CD8-positive, alpha-beta memory T cell (primary cell): ENCODE measurements at regions not wholly inside any gene's neighbourhood (a gene's known extent, or its start where the extent isn't known, plus 50 kb on each side); places are given as distances from the start of the nearest gene placed in this dataset.

ENCODE experiments used
- CTCF ChIA-PET: fragments of 350-600 bp; sonication (Branson Sonifier 250); formaldehyde crosslinking; loops from one replicate; lab custom pipeline; 2021; ENCODE audit warnings: antibody characterized with exemption; lab: Charles Lee
- POLR2A ChIA-PET: fragments of 350-600 bp; sonication (Branson Sonifier 250); formaldehyde crosslinking; loops from one replicate; lab custom pipeline; 2021; ENCODE audit warnings: antibody characterized with exemption; lab: Charles Lee
- DNase-seq, 5 donors: peaks; one replicate each; pipeline versions ENCODE4 v3.0.0 to v3.0.0-alpha.2; 2020 to 2022; ENCODE audit warnings: mixed read lengths in 1 of 5
- H3K27ac ChIP-seq: one replicate; pipeline ENCODE4 v1.7.0; 2013; ENCODE audit warnings: low read depth, mild to moderate bottlenecking, low read length, moderate library complexity
- H3K27me3 ChIP-seq: 2 replicates; pipeline ENCODE4 v1.7.0; 2013; ENCODE audit warnings: low read length, mild to moderate bottlenecking; ENCODE audit not compliant: insufficient read depth, poor library complexity, severe bottlenecking
- H3K36me3 ChIP-seq: 2 replicates; pipeline ENCODE4 v1.7.0; 2013; ENCODE audit warnings: mild to moderate bottlenecking, low read length, moderate library complexity; ENCODE audit not compliant: insufficient read depth
- H3K4me1 ChIP-seq: 2 replicates; pipeline ENCODE4 v1.7.0; 2013; ENCODE audit warnings: mild to moderate bottlenecking, low read length, moderate library complexity; ENCODE audit not compliant: insufficient read depth
- H3K4me3 ChIP-seq: 2 replicates; pipeline ENCODE4 v1.7.0; 2013; ENCODE audit warnings: mild to moderate bottlenecking, low read length
- H3K9me3 ChIP-seq: 2 replicates; pipeline ENCODE4 v1.7.0; 2013; ENCODE audit warnings: mild to moderate bottlenecking, low read length
- H3K27ac Mint-ChIP-seq, 8 donors: one replicate each; pipeline ENCODE4 v1.8.0; 2020 to 2021; ENCODE audit warnings: mixed read lengths in 8 of 8, mild to moderate bottlenecking in 6 of 8, inconsistent platforms in 3 of 8, moderate library complexity in 3 of 8
- H3K27me3 Mint-ChIP-seq, 2 donors: one replicate each; pipeline ENCODE4 v1.8.0; 2020 to 2021; ENCODE audit warnings: mixed read lengths in 2 of 2, mild to moderate bottlenecking in 1 of 2, moderate library complexity in 1 of 2
- H3K36me3 Mint-ChIP-seq, 3 donors: one replicate each; pipeline ENCODE4 v1.8.0; 2020 to 2021; ENCODE audit warnings: mixed read lengths in 3 of 3, inconsistent platforms in 1 of 3, mild to moderate bottlenecking in 1 of 3
- H3K4me1 Mint-ChIP-seq, 3 donors: one replicate each; pipeline ENCODE4 v1.8.0; 2020 to 2021; ENCODE audit warnings: mixed read lengths in 3 of 3, inconsistent platforms in 1 of 3, mild to moderate bottlenecking in 1 of 3
- H3K4me3 Mint-ChIP-seq, 7 donors: one replicate each; pipeline ENCODE4 v1.8.0; 2020 to 2021; ENCODE audit warnings: mixed read lengths in 7 of 7, mild to moderate bottlenecking in 6 of 7, moderate library complexity in 4 of 7, inconsistent platforms in 2 of 7
- H3K9me3 Mint-ChIP-seq, 5 donors: one replicate each; pipeline ENCODE4 v1.8.0; 2020 to 2022; ENCODE audit warnings: mixed read lengths in 5 of 5, mild to moderate bottlenecking in 3 of 5, moderate library complexity in 2 of 5, inconsistent platforms in 1 of 5

DNA sequence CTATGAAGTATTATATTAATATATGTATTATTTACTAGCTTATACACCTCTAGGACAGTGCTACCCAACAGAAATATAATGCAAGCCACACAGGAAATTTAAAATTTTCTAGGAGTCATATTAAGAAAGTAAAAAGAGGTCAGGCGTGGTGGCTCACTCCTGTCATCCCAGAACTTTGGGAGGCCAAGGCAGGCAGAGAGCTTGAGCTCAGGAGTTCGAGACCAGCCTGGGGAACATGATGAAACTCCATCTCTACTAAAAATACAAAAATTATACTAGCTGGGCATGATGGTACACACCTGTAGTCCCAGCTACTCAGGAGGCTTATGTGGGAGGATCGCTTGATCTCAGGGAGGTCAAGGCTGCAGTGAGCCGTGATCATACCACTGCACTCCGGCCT lies 237.6 kb upstream of the ZNF217 start:
- H3K4me3 Mint-ChIP-seq, result no peak overlapping the region
- Histone ChIP-seq H3K27ac (no peak overlapping the region), H3K4me1 (peaks cover 62% of the 10 kb centered on the region)

DNA sequence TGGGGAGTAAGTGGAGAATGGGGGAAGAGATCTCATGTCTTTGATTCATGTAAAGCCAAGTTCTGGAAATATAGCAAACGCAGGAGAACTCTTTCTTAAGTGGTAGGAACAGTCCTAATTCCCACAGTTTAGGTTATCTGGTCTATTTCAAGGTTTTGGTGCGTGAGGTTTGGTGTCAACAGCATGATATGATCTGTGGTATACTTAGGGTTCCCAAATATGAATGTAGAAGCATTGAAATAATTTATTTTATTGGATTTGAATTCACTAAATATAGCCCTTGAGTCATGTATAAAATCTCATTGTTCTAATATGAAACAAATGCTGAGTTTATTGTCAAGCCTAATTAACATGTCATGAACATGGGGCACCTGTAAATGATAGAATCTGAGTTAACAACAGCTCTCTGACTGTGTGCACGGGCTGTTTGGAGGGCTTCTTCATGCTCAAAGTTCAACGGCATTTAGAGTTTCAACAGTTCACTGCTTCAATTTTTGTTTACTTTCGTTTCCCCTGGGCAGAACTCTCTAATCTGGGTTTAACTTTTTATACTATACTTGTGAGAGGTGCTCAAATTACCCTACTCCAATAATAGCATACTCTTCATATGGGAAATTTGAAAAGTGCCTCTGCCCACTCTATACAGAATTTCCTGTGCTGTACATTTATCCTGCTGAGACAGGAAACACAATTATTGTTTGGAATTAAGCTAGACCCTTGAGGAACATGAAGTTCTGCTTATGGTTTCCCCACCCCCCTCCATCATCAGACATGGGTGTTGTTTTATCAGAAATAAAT lies 236.3 kb upstream of the ZNF217 start:
- Histone ChIP-seq H3K9me3 (no peaks in the 10 kb centered on the region), H3K27ac (peak overlapping the region; percentile 68), H3K4me1 (peaks cover 50% of the 10 kb centered on the region), H3K4me3 (peak overlapping the region; percentile 65), H3K27me3 (no peaks in the 10 kb centered on the region), H3K36me3 (no peaks in the 10 kb centered on the region)
- H3K27me3 Mint-ChIP-seq, result no peaks in the 10 kb centered on the region
- peak overlapping the region; percentile 77 to 91 (median 85) for H3K4me3 Mint-ChIP-seq
- H3K36me3 Mint-ChIP-seq, result peaks cover 0 to 4% (median 0%) of the 10 kb centered on the region in 3 donors
- H3K9me3 Mint-ChIP-seq, result peaks cover 0 to 2% (median 0%) of the 10 kb centered on the region in 5 donors
- CTCF ChIA-PET, result interaction anchor here (0.6 to 1.7 kb wide), 3 partner anchors 13 to 128 kb away, joined by 3 to 4 read pairs (median 3); no protein-coding TSS in a partner anchor
- peak in 1 of 5 donors; percentile 17 for DNase-seq
- H3K27ac Mint-ChIP-seq, result peak overlapping the region; percentile 79 to 98 (median 96)
- POLR2A ChIA-PET, result interaction anchor here (0.6 kb wide), 1 partner anchor 10 kb away, joined by 3 read pairs; no protein-coding TSS in a partner anchor
- H3K4me1 Mint-ChIP-seq, result peaks cover 52 to 82% (median 77%) of the 10 kb centered on the region in 3 donors

More for the DNA sequence above, 237.6 kb upstream of the ZNF217 start:
- POLR2A ChIA-PET, result no interaction called here
- Mint-ChIP-seq H3K27me3 (no peaks in the 10 kb centered on the region), H3K9me3 (peaks cover 0 to 2% (median 0%) of the 10 kb centered on the region in 5 donors), H3K27ac (peak overlapping the region in 1 of 8 donors; percentile 98), H3K36me3 (peaks cover 0 to 6% (median 4%) of the 10 kb centered on the region in 3 donors), H3K4me1 (peaks cover 60 to 88% (median 77%) of the 10 kb centered on the region in 3 donors)
- no peak for DNase-seq
- H3K4me3 ChIP-seq, result no peak overlapping the region
- CTCF ChIA-PET, result interaction anchor here (1.3 to 1.7 kb wide), 2 partner anchors 12 to 130 kb away, joined by 3 to 4 read pairs; no protein-coding TSS in a partner anchor
- H3K9me3 ChIP-seq, result no peaks in the 10 kb centered on the region
- H3K36me3 ChIP-seq, result no peaks in the 10 kb centered on the region
- no peaks in the 10 kb centered on the region for H3K27me3 ChIP-seq

DNA sequence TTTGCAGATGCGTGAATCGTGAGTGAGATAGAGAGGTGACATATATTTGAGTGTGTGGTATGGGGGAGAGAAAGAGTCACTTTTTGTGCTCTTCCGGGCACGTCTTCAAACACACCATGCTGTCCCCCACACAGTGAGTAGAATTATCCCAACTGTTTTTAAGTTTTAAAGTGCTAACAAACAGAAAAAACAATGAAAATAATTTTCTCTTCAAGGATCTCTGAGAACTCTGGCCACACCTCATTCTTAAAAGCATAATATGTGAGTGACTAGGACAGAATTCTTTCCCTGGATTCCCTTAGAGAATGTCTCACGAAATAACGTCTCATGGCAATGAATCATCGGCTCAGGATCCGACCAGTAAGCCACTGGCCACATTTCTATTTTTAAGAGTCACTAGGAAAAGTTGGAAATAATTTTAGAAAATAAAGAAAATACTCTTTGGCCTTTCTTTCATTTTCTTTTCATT lies 235.7 kb upstream of the ZNF217 start:
- no peaks in the 10 kb centered on the region for H3K9me3 ChIP-seq
- peak overlapping the region; percentile 77 to 91 (median 85) for H3K4me3 Mint-ChIP-seq
- no peaks in the 10 kb centered on the region for H3K36me3 ChIP-seq
- H3K4me1 Mint-ChIP-seq, result peaks cover 49 to 75% (median 71%) of the 10 kb centered on the region in 3 donors
- peak overlapping the region; percentile 65 for H3K4me3 ChIP-seq
- ChIA-PET POLR2A (no interaction called here), CTCF (no interaction called here)
- no peaks in the 10 kb centered on the region for H3K27me3 ChIP-seq
- no peak for DNase-seq
- peaks cover 44% of the 10 kb centered on the region for H3K4me1 ChIP-seq
- peak overlapping the region; percentile 79 to 98 (median 96) for H3K27ac Mint-ChIP-seq
- H3K36me3 Mint-ChIP-seq, result peaks cover 0 to 4% (median 0%) of the 10 kb centered on the region in 3 donors
- no peaks in the 10 kb centered on the region for H3K27me3 Mint-ChIP-seq
- peaks cover 0 to 2% (median 0%) of the 10 kb centered on the region in 5 donors for H3K9me3 Mint-ChIP-seq
- peak overlapping the region; percentile 68 for H3K27ac ChIP-seq

DNA sequence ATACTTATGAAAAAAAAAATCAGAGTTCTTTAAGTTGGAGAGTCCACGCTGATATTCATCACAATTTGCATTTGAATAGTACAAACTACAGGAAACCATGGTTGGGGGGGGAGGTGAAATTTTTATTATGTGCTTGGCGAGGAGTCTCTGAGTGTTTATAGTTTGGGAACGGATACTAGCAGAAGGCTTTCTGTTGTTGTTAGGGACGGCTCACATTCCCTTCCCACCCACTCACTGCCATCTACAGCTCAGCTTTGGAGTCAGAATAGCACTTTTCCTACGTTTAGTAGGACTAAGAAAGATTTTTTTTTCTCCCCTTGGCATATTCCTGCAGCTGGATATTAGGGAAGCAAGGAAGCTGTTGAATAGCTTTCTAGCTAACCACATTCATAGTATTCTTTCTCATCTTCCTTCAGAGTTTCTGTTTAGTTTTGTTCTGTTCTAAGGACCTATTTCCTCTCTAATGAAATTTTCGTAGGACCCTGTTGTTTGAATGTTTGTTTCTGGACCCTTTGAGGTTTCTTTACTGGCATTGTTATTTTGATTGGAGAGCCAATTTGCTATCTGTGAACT lies 235.1 kb upstream of the ZNF217 start:
- no peaks in the 10 kb centered on the region for H3K27me3 ChIP-seq
- POLR2A ChIA-PET, result no interaction called here
- H3K4me1 ChIP-seq, result peaks cover 38% of the 10 kb centered on the region
- DNase-seq, result no peak
- no peaks in the 10 kb centered on the region for H3K9me3 ChIP-seq
- CTCF ChIA-PET, result no interaction called here
- peaks cover 44 to 70% (median 66%) of the 10 kb centered on the region in 3 donors for H3K4me1 Mint-ChIP-seq
- peak overlapping the region; percentile 77 to 91 (median 85) for H3K4me3 Mint-ChIP-seq
- no peaks in the 10 kb centered on the region for H3K27me3 Mint-ChIP-seq
- H3K36me3 ChIP-seq, result no peaks in the 10 kb centered on the region
- H3K36me3 Mint-ChIP-seq, result peaks cover 0 to 4% (median 0%) of the 10 kb centered on the region in 3 donors
- H3K4me3 ChIP-seq, result peak overlapping the region; percentile 65
- peak overlapping the region; percentile 79 to 98 (median 96) for H3K27ac Mint-ChIP-seq
- H3K9me3 Mint-ChIP-seq, result peaks cover 0 to 2% (median 0%) of the 10 kb centered on the region in 5 donors
- H3K27ac ChIP-seq, result peak overlapping the region; percentile 68

DNA sequence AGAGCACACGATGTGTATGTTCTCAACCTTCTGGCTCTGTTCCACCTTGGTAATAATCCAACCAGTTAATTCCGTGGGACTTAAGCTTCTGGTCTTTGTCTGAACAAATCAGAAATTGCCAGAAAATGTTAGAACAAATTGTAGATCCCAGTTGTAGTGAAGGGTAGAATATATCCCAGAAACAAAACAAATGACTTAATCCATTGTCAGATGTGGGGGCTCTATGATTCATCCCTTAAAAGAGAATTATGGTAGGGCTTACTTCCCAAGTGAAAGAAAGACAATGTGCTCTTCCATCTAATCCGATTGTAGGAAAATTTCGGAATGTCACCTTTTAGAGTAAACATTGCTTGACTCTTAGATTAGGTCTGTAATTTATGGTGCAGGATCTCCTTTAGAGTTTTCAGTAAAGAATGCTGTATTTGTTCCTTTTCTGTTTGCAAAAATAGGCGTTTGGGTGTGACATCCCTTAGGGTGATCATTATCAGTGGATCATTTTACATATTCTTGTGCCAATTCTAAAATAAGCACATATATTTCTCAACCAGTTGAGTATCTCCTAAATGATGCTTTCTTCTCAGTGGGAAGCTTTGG lies 234.5 kb upstream of the ZNF217 start:
- H3K36me3 Mint-ChIP-seq, result peaks cover 0 to 4% (median 0%) of the 10 kb centered on the region in 3 donors
- H3K36me3 ChIP-seq, result no peaks in the 10 kb centered on the region
- H3K27me3 Mint-ChIP-seq, result no peaks in the 10 kb centered on the region
- H3K4me1 ChIP-seq, result peaks cover 33% of the 10 kb centered on the region
- no peaks in the 10 kb centered on the region for H3K9me3 ChIP-seq
- peak overlapping the region; percentile 65 for H3K4me3 ChIP-seq
- no peaks in the 10 kb centered on the region for H3K27me3 ChIP-seq
- CTCF ChIA-PET, result no interaction called here
- POLR2A ChIA-PET, result no interaction called here
- H3K4me1 Mint-ChIP-seq, result peaks cover 39 to 64% (median 60%) of the 10 kb centered on the region in 3 donors
- peak overlapping the region; percentile 77 to 91 (median 85) for H3K4me3 Mint-ChIP-seq
- H3K9me3 Mint-ChIP-seq, result peaks cover 0 to 2% (median 0%) of the 10 kb centered on the region in 5 donors
- no peak for DNase-seq
- no peak overlapping the region for H3K27ac ChIP-seq
- H3K27ac Mint-ChIP-seq, result peak overlapping the region; percentile 79 to 98 (median 96)

DNA sequence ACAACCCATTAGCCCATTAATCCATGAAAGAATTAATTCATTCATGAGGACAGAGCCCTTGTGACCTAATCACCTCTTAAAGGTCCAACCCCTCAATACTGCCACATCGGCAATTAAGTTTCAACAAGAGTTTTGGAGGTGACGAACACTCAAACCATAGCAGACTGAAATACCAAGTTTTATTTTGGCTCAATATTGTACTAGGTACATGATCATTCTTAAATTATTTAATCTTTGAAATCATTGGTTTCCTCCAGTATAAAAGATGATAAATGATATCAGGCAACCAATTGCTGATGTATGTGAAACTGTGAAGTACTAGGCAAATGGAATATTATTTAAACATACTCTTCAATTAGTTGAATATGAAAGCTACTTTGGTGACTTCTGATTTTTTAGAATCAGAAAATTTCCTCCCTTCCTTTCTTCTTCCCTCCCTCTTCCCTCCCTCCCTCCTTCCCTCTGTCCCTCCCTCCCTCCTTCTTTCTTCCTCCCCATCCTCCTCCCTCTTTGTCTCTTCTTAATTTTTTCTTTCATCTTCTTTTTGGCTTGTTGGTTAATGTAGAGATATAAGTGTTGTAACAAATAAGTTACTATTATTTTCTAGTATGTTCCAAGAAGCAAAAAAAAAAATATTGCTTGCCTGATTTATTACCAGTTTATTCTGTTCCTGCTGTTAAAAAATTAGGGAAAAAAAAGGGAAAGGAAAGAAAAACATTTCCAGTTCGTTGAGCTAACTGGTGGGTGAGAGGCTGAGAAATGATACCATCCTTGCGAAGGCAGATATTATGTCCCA lies 233.9 kb upstream of the ZNF217 start:
- peaks cover 0 to 2% (median 0%) of the 10 kb centered on the region in 3 donors for H3K36me3 Mint-ChIP-seq
- peaks cover 37 to 57% (median 57%) of the 10 kb centered on the region in 3 donors for H3K4me1 Mint-ChIP-seq
- Histone ChIP-seq H3K36me3 (no peaks in the 10 kb centered on the region), H3K27me3 (no peaks in the 10 kb centered on the region), H3K9me3 (no peaks in the 10 kb centered on the region), H3K4me3 (no peak overlapping the region), H3K27ac (no peak overlapping the region), H3K4me1 (peaks cover 33% of the 10 kb centered on the region)
- H3K9me3 Mint-ChIP-seq, result no peaks in the 10 kb centered on the region
- peak overlapping the region in 1 of 7 donors; percentile 61 for H3K4me3 Mint-ChIP-seq
- no peak for DNase-seq
- H3K27ac Mint-ChIP-seq, result peak overlapping the region in 6 of 8 donors; percentile 6 to 67 (median 46)
- CTCF ChIA-PET, result interaction anchor here (1.0 kb wide), 1 partner anchor 19 kb away, joined by 3 read pairs; no protein-coding TSS in a partner anchor
- no peaks in the 10 kb centered on the region for H3K27me3 Mint-ChIP-seq
- POLR2A ChIA-PET, result no interaction called here

DNA sequence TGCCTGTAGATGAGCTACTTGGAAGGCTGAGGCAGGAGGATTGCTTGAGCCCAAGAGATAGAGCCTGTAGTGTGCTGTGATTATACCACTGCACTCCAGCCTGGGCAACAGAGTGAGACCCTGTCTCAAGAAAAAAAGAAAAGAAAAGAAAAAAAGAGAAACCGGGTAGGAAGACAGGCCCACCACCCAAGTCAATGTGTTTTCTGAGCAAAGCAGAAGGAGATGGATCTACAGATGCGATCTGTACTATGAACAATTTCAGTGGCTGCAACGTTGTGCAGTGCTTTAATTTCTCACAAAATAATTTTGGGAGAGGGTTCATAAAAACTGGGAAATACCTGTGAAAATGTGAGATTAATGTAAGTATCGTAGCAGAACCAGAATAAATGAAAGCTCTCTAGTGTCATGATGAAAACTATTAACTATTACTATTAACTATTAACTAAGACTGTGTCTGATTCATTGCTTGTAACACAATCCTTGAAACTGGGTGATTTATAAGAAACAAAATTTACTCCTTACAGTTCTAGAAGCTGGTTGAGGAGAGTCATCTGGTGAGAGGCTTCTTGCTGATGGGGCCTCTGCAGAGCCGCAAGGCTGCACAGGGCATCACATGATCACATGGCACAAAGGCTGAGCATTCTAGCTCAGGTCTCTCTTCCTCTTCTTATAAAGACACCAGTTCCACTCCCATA lies 233.1 kb upstream of the ZNF217 start:
- Histone ChIP-seq H3K36me3 (no peaks in the 10 kb centered on the region), H3K27ac (no peak overlapping the region), H3K4me3 (no peak overlapping the region), H3K9me3 (no peaks in the 10 kb centered on the region), H3K4me1 (peaks cover 33% of the 10 kb centered on the region), H3K27me3 (no peaks in the 10 kb centered on the region)
- Mint-ChIP-seq H3K9me3 (no peaks in the 10 kb centered on the region), H3K36me3 (peaks cover 0 to 2% (median 0%) of the 10 kb centered on the region in 3 donors), H3K4me1 (peaks cover 34 to 57% (median 53%) of the 10 kb centered on the region in 3 donors), H3K27me3 (no peaks in the 10 kb centered on the region), H3K4me3 (peak overlapping the region in 2 of 7 donors; percentile 29 to 61), H3K27ac (peak overlapping the region in 6 of 8 donors; percentile 6 to 67 (median 44))
- ChIA-PET CTCF (interaction anchor here (1.0 to 2.1 kb wide), 2 partner anchors 17 to 18 kb away, joined by 3 to 5 read pairs; no protein-coding TSS in a partner anchor), POLR2A (no interaction called here)
- DNase-seq, result no peak
